Endothelial cell of umbilical vein (primary cell): ENCODE measurements at regions not wholly inside any gene's neighbourhood (a gene's known extent, or its start where the extent isn't known, plus 50 kb on each side); places are given as distances from the start of the nearest gene placed in this dataset.

Experiments used
- BruUV-seq: library from RNA; stranded (reverse); fragments of 400-500 nt; replicated peaks from 2 replicates; lab custom pipeline; 2021; lab: Mats Ljungman, UMichigan
- CTCF ChIA-PET: fragments of 300-600, 350-600 bp; sonication (Branson Sonifier 250); formaldehyde crosslinking; loops from one replicate; lab custom pipeline; 2021; ENCODE audit warnings: antibody characterized with exemption, inconsistent platforms; lab: Charles Lee
- POLR2A ChIA-PET: fragments of 300-600, 350-600 bp; sonication (Branson Sonifier 250); formaldehyde crosslinking; loops from one replicate; lab custom pipeline; 2021; ENCODE audit warnings: antibody characterized with exemption, inconsistent platforms; lab: Charles Lee
- DNase-seq: peaks from one replicate; pipeline ENCODE4 v3.0.0-alpha.2; 2011; ENCODE audit warnings: low read depth, low spot score
- FAIRE-seq: peaks from 2 replicates; lab custom pipeline; 2011; peaks lifted over from hg19 to GRCh38; lab: Jason Lieb, UNC
- H2AFZ ChIP-seq: 2 replicates; pipeline ENCODE4 v1.6.0; 2012; ENCODE audit warnings: low read depth, low read length, control low read depth, inconsistent platforms
- H3K27ac ChIP-seq: 2 replicates; pipeline ENCODE4 v1.5.1; 2011; ENCODE audit warnings: low read depth, mild to moderate bottlenecking, control low read depth, low read length, moderate library complexity; ENCODE audit not compliant: insufficient read depth
- H3K27me3 ChIP-seq, 2 experiments: 2 replicates each; pipeline versions ENCODE4 v1.6.0 to v1.6.1; 2011; ENCODE audit warnings: low read length in 2 of 2, mixed read lengths in 1 of 2; ENCODE audit not compliant: control insufficient read depth in 2 of 2, insufficient read depth in 2 of 2
- H3K36me3 ChIP-seq, 2 experiments: 2 replicates in 1 of 2; 3 replicates in 1 of 2; pipeline ENCODE4 v1.5.1; 2011; ENCODE audit warnings: low read length in 2 of 2, mild to moderate bottlenecking in 1 of 2, moderate library complexity in 1 of 2; ENCODE audit not compliant: control insufficient read depth in 2 of 2, insufficient read depth in 2 of 2; ENCODE audit errors: extremely low read depth in 1 of 2
- H3K4me1 ChIP-seq: 3 replicates; pipeline ENCODE4 v1.5.1; 2011; ENCODE audit warnings: mild to moderate bottlenecking, low read length; ENCODE audit not compliant: control insufficient read depth, insufficient read depth; ENCODE audit errors: extremely low read depth
- H3K4me2 ChIP-seq: 2 replicates; pipeline ENCODE4 v1.6.1; 2011; ENCODE audit warnings: low read length, control low read depth, mixed read lengths; ENCODE audit not compliant: insufficient read depth
- H3K4me3 ChIP-seq, 3 experiments: fragments of 200-600 bp in 1 of 3; sonication (generic), shearing (Covaris generic) in 1 of 3; replicated peaks in 1 of 3; 2 replicates each; pipeline ENCODE4 v1.5.1; 2011 to 2016; ENCODE audit warnings: control low read depth in 3 of 3, low read length in 3 of 3, mild to moderate bottlenecking in 2 of 3, inconsistent platforms in 1 of 3, low read depth in 1 of 3, moderate library complexity in 1 of 3; ENCODE audit not compliant: insufficient read depth in 1 of 3
- H3K79me2 ChIP-seq: 2 replicates; pipeline ENCODE4 v1.6.0; 2012; ENCODE audit warnings: low read length, inconsistent platforms; ENCODE audit not compliant: control insufficient read depth, insufficient read depth
- H3K9ac ChIP-seq: replicated peaks from 2 replicates; pipeline ENCODE3; 2011; ENCODE audit warnings: low read length, control low read depth; ENCODE audit not compliant: insufficient read depth; ENCODE audit errors: extremely low read depth
- H3K9me1 ChIP-seq: replicated peaks from 3 replicates; pipeline ENCODE4 v1.6.0; 2011; ENCODE audit warnings: mild to moderate bottlenecking, low read length; ENCODE audit not compliant: control insufficient read depth, insufficient read depth; ENCODE audit errors: extremely low read depth
- H3K9me3 ChIP-seq: replicated peaks from 2 replicates; pipeline ENCODE4 v1.5.1; 2012; ENCODE audit warnings: low read length, inconsistent platforms; ENCODE audit not compliant: control insufficient read depth, insufficient read depth
- H4K20me1 ChIP-seq: replicated peaks from 2 replicates; pipeline ENCODE3; 2011; ENCODE audit warnings: mild to moderate bottlenecking, low read length; ENCODE audit not compliant: control insufficient read depth, insufficient read depth; ENCODE audit errors: extremely low read depth
- CTCF ChIP-seq, 2 donors: IDR thresholded peaks; 1 replicate in 1 of 2; 2 replicates in 1 of 2; pipeline ENCODE4 v1.5.1; 2011; ENCODE audit warnings: low read length in 2 of 2, mild to moderate bottlenecking in 2 of 2, moderate library complexity in 2 of 2, control low read depth in 1 of 2, inconsistent platforms in 1 of 2, low read depth in 1 of 2; ENCODE audit not compliant: insufficient read depth in 1 of 2; ENCODE audit errors: extremely low read depth in 1 of 2
- GATA2 ChIP-seq: IDR thresholded peaks from 2 replicates; pipeline ENCODE4 v1.7.0; 2011; ENCODE audit warnings: low read depth, mild to moderate bottlenecking, moderate library complexity, mixed read lengths, low read length; ENCODE audit not compliant: insufficient read length, insufficient read depth
- POLR2A ChIP-seq: IDR thresholded peaks from 2 replicates; pipeline ENCODE4 v1.6.1; 2012; ENCODE audit warnings: low read depth, mild to moderate bottlenecking, control low read depth, low read length
- POLR2AphosphoS5 ChIP-seq: IDR thresholded peaks from 2 replicates; pipeline ENCODE4 v1.6.1; 2012; ENCODE audit warnings: low read depth, mild to moderate bottlenecking, control low read depth, low read length, moderate library complexity; ENCODE audit not compliant: insufficient read depth
- dilution Hi-C: fragments of 300-500 bp; cut with MboI; formaldehyde crosslinking; loops from one replicate; pipeline ENCODE4 v1.15.0; 2019; ENCODE audit warnings: low sequenced_read_pairs; ENCODE audit not compliant: extremely low pct_ligation_motif_present
- intact Hi-C: fragments of 100-400 bp; cut with micrococcal nuclease; formaldehyde crosslinking; loops from one replicate; pipeline ENCODE4 v1.10.0; 2022

DNA sequence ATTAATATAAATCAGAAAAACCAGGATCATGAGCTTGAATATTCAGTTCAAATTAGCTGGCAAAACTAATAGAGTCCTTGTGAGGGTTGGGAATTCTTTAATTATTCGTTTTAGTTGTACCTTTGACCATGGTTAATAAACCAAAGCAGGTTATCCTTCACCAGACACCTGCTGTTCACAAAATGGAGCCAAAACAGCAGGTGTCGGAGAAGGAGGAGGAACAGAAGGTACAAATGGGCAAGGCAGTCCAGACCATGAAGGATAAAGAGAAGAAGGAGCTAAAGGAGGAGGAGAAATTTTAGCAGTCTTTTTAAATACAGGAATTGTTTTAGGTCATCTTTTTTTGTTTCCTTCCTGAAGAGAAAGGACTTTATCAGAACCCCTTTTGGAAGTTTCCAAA is 106.1 kb downstream of the NHLRC3 start:
- no peak for TF ChIP-seq POLR2AphosphoS5
- no peak for TF ChIP-seq GATA2
- Histone ChIP-seq H4K20me1 (no peaks in the 10 kb centered on the region), H3K4me1 (no peaks in the 10 kb centered on the region), H3K4me2 (no peak overlapping the region), H3K79me2 (no peaks in the 10 kb centered on the region), H2AFZ (no peak overlapping the region), H3K27ac (no peak overlapping the region), H3K4me3 (no peak overlapping the region), H3K9ac (no peak overlapping the region), H3K36me3 (no peaks in the 10 kb centered on the region), H3K9me3 (no peaks in the 10 kb centered on the region), H3K9me1 (no peaks in the 10 kb centered on the region), H3K27me3 (peaks cover 13 to 24% of the 10 kb centered on the region in 2 experiments)
- CTCF ChIA-PET: interaction anchor here (0.8 to 8.4 kb wide), 14 partner anchors 10 to 533 kb away, joined by 3 to 149 read pairs (median 4); partner anchors contain the start of gene LHFPL6
- POLR2A ChIA-PET: no interaction called here
- FAIRE-seq (no peak), DNase-seq (no peak)
- intact Hi-C loops (loop anchor here (2.0 to 10.0 kb wide), 2 partner anchors 270 to 530 kb away; no protein-coding TSS in a partner anchor), dilution Hi-C loops (no loop called here)
- BruUV-seq: no TSS peak

- Histone ChIP-seq H3K4me3 (no peak overlapping the region), H3K9me3 (no peaks in the 10 kb centered on the region), H2AFZ (no peak overlapping the region), H3K27ac (no peak overlapping the region), H3K36me3 (no peaks in the 10 kb centered on the region), H3K27me3 (peaks cover 13 to 24% of the 10 kb centered on the region in 2 experiments), H3K4me1 (no peaks in the 10 kb centered on the region), H3K9ac (no peak overlapping the region), H3K9me1 (no peaks in the 10 kb centered on the region), H3K4me2 (no peak overlapping the region), H3K79me2 (no peaks in the 10 kb centered on the region), H4K20me1 (no peaks in the 10 kb centered on the region)
- intact Hi-C loops (loop anchor here (1.0 to 10.0 kb wide), 5 partner anchors 118 to 530 kb away; no protein-coding TSS in a partner anchor), dilution Hi-C loops (no loop called here)
- CTCF ChIA-PET: interaction anchor here (0.8 to 8.4 kb wide), 18 partner anchors 10 to 532 kb away, joined by 3 to 149 read pairs (median 4); no protein-coding TSS in a partner anchor
- BruUV-seq: no TSS peak
- FAIRE-seq (peak; percentile 55), DNase-seq (peak; percentile 65)
- POLR2A ChIA-PET: no interaction called here
- TF ChIP-seq CTCF (IDR thresholded peaks at IDR 0.05; ENCODE audit: extremely low read depth in 1 of 2, insufficient read depth in 1 of 2, low read depth in 1 of 2, low read length in 2 of 2) (peak; percentile 63 to 79), POLR2A (no peak)
Observed at GRCh38 chr13:39144941-39145533, 106.8 kb downstream of the NHLRC3 start.
